Keratinocyte (primary cell): ENCODE measurements at regions not wholly inside any gene's neighbourhood (a gene's known extent, or its start where the extent isn't known, plus 50 kb on each side); places are given as distances from the start of the nearest gene placed in this dataset.

Experiments used
- EZH2 ChIP-seq: IDR thresholded peaks from one replicate; pipeline ENCODE4 v1.6.1; 2012; ENCODE audit warnings: inconsistent platforms, mild to moderate bottlenecking, low read length, moderate library complexity
- TF ChIP-seq, protein P1 (sequence below), 3 experiments: IDR thresholded peaks in 1 of 3; conservative IDR thresholded peaks in 1 of 3; optimal IDR thresholded peaks in 1 of 3; 2 replicates in 2 of 3; 3 replicates in 1 of 3; pipeline versions ENCODE3 to v1.5.1; 2011; ENCODE audit warnings: low read length in 3 of 3, mild to moderate bottlenecking in 3 of 3, moderate library complexity in 2 of 3, control low read depth in 1 of 3, inconsistent platforms in 1 of 3; ENCODE audit not compliant: insufficient read depth in 2 of 3; ENCODE audit errors: extremely low read depth in 1 of 3

DNA sequence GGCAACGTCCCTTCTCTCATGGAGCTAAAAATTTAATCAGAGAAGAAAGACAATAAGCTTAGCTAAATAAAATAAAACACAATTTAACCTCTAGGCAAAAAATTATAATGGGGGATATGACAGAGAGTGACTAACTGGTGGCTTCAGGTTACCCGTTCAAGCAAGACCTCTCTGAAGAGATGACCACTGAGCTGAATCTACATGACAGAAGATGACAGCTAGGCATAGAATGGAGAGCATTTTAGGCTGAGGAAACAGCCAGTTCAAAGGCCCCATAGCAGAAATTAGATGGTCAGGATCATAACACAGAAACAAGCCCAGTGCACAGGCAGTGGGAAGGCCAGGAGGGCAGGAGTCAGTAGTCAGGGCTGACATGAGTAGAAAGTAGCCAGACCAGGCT lies 1094.3 kb downstream of the VRK1 start:
- TF ChIP-seq, protein P1, sequence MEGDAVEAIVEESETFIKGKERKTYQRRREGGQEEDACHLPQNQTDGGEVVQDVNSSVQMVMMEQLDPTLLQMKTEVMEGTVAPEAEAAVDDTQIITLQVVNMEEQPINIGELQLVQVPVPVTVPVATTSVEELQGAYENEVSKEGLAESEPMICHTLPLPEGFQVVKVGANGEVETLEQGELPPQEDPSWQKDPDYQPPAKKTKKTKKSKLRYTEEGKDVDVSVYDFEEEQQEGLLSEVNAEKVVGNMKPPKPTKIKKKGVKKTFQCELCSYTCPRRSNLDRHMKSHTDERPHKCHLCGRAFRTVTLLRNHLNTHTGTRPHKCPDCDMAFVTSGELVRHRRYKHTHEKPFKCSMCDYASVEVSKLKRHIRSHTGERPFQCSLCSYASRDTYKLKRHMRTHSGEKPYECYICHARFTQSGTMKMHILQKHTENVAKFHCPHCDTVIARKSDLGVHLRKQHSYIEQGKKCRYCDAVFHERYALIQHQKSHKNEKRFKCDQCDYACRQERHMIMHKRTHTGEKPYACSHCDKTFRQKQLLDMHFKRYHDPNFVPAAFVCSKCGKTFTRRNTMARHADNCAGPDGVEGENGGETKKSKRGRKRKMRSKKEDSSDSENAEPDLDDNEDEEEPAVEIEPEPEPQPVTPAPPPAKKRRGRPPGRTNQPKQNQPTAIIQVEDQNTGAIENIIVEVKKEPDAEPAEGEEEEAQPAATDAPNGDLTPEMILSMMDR (optimal IDR thresholded peaks at IDR 0.05 in 1 of 3, IDR thresholded peaks at IDR 0.05 in 1 of 3, conservative IDR thresholded peaks at IDR 0.05 in 1 of 3; ENCODE audit: extremely low read depth in 1 of 3, insufficient read depth in 2 of 3, low read length in 3 of 3), result no peak
- no peak for TF ChIP-seq EZH2
